ENCODE measurements at regions not wholly inside any gene's neighbourhood (a gene's known extent, or its start where the extent isn't known, plus 50 kb on each side); places are given as distances from the start of the nearest gene placed in this dataset.

- no peak for DNase-seq (ENCODE audit: low read depth)
Observed at GRCh38 chr14:54312166-54312801, 84.5 kb upstream of the CDKN3 start.

- no peak for DNase-seq (ENCODE audit: low read depth)
Observed at GRCh38 chr14:54314365-54315104, 82.3 kb upstream of the CDKN3 start.

- DNase-seq (ENCODE audit: low read depth) = no peak
Observed at GRCh38 chr14:54316652-54317051, 80.2 kb upstream of the CDKN3 start.

- no peak for DNase-seq (ENCODE audit: low read depth)
Observed at GRCh38 chr14:54317391-54317790, 79.4 kb upstream of the CDKN3 start.

- no peak for DNase-seq (ENCODE audit: low read depth)
Observed at GRCh38 chr14:54322246-54322645, 74.6 kb upstream of the CDKN3 start.

- DNase-seq (ENCODE audit: low read depth) = no peak
Observed at GRCh38 chr14:54322701-54323337, 74.0 kb upstream of the CDKN3 start.

GRCh38 chr14:54325766-54326165, 71.0 kb upstream of the CDKN3 start:
- DNase-seq (ENCODE audit: low read depth) = no peak

- DNase-seq (ENCODE audit: low read depth) = no peak
Observed at GRCh38 chr14:54329082-54329695, 67.6 kb upstream of the CDKN3 start.

- DNase-seq (ENCODE audit: low read depth) = no peak
Observed at GRCh38 chr14:54330876-54331275, 65.9 kb upstream of the CDKN3 start.

GRCh38 chr14:54331516-54331915, 65.3 kb upstream of the CDKN3 start:
- no peak for DNase-seq (ENCODE audit: low read depth)

- DNase-seq (ENCODE audit: low read depth) = no peak
Observed at GRCh38 chr14:54332490-54332889, 64.3 kb upstream of the CDKN3 start.

- no peak for DNase-seq (ENCODE audit: low read depth)
Observed at GRCh38 chr14:54333511-54333910, 63.3 kb upstream of the CDKN3 start.

- no peak for DNase-seq (ENCODE audit: low read depth)
Observed at GRCh38 chr14:54335569-54336155, 61.1 kb upstream of the CDKN3 start.

GRCh38 chr14:54337314-54337713, 59.5 kb upstream of the CDKN3 start:
- no peak for DNase-seq (ENCODE audit: low read depth)

GRCh38 chr14:54338696-54339317, 58.0 kb upstream of the CDKN3 start:
- DNase-seq (ENCODE audit: low read depth) = no peak

- DNase-seq (ENCODE audit: low read depth) = no peak
Observed at GRCh38 chr14:54339771-54340170, 57.0 kb upstream of the CDKN3 start.

GRCh38 chr14:54342806-54343205, 54.0 kb upstream of the CDKN3 start:
- DNase-seq (ENCODE audit: low read depth) = no peak

- DNase-seq (ENCODE audit: low read depth) = no peak
Observed at GRCh38 chr14:54343272-54344121, 53.3 kb upstream of the CDKN3 start.

GRCh38 chr14:54344445-54344844, 52.4 kb upstream of the CDKN3 start:
- no peak for DNase-seq (ENCODE audit: low read depth)

GRCh38 chr14:54346257-54346656, 50.5 kb upstream of the CDKN3 start:
- no peak for DNase-seq (ENCODE audit: low read depth)
